ENCODE measurements at regions not wholly inside any gene's neighbourhood (a gene's known extent, or its start where the extent isn't known, plus 50 kb on each side); places are given as distances from the start of the nearest gene placed in this dataset.

DNA sequence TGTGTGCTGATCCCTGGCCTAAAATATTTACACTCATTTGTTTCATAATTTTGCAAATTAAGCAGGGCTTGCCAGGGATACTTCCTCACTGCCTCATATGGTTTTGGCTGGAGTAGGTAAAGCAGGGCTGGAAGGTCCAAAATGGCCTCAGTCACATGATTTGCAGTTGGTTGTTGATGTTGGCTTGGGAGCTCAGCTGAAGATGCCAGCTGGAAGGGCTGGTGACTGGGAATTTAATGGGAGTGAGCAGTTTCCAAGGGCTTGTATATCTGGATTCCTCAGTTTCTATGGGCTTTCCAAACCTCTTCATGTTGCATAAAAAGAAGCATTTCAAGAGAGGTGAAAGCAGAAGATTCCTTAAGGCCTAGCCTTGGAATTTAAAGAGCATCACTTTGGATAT, 729.3 kb downstream of the CDH18 start:
- H3K9me3 ChIP-seq (ENCODE audit: insufficient read depth in 2 of 2, low read depth in 1 of 2, low read length in 1 of 2): no peaks in the 10 kb centered on the region
- no peak overlapping the region for H4K8ac ChIP-seq (ENCODE audit: extremely low read depth, insufficient read depth, low read length)
- no peak overlapping the region for H2AK5ac ChIP-seq (ENCODE audit: low read depth, low read length)
- no peak overlapping the region for H3K4me2 ChIP-seq (ENCODE audit: insufficient read depth in 1 of 2, low read depth in 2 of 2, low read length in 2 of 2)
- H2BK5ac ChIP-seq (ENCODE audit: low read depth, low read length): no peak overlapping the region
- no peak for TF ChIP-seq BACH1 (IDR thresholded peaks at IDR 0.05; ENCODE audit: low read length)
- TF ChIP-seq, protein P1, sequence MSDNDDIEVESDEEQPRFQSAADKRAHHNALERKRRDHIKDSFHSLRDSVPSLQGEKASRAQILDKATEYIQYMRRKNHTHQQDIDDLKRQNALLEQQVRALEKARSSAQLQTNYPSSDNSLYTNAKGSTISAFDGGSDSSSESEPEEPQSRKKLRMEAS (IDR thresholded peaks at IDR 0.05): no peak
- no peak for TF ChIP-seq BCL11A (IDR thresholded peaks at IDR 0.05; ENCODE audit: low read depth in 2 of 2, low read length in 2 of 2)
- TF ChIP-seq, protein P2, sequence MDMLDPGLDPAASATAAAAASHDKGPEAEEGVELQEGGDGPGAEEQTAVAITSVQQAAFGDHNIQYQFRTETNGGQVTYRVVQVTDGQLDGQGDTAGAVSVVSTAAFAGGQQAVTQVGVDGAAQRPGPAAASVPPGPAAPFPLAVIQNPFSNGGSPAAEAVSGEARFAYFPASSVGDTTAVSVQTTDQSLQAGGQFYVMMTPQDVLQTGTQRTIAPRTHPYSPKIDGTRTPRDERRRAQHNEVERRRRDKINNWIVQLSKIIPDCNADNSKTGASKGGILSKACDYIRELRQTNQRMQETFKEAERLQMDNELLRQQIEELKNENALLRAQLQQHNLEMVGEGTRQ (IDR thresholded peaks at IDR 0.05; ENCODE audit: low read length): no peak
- TF ChIP-seq SAP30 (IDR thresholded peaks at IDR 0.05; ENCODE audit: insufficient read depth, insufficient replicate concordance, low read length): no peak
- no peaks in the 10 kb centered on the region for H4K20me1 ChIP-seq (replicated peaks in 1 of 2; ENCODE audit: control insufficient read depth in 1 of 2, insufficient read depth in 2 of 2, low read length in 2 of 2)
- no peaks in the 10 kb centered on the region for H3K79me2 ChIP-seq (ENCODE audit: control insufficient read depth in 1 of 2, insufficient read depth in 2 of 2, low read length in 2 of 2)
- H3K9ac ChIP-seq (replicated peaks in 1 of 4; ENCODE audit: extremely low read depth in 1 of 4, low read depth in 3 of 4, low read length in 3 of 4): no peak overlapping the region
- H4K91ac ChIP-seq (replicated peaks; ENCODE audit: insufficient read length, low read length): no peak overlapping the region
- no peak overlapping the region for H3K4ac ChIP-seq (replicated peaks; ENCODE audit: insufficient read length, low read depth, low read length)
- H2BK12ac ChIP-seq (ENCODE audit: low read depth, low read length): no peak overlapping the region
- no peak overlapping the region for H3K14ac ChIP-seq (ENCODE audit: insufficient read length)
- DNase-seq (ENCODE audit: low read depth in 1 of 2, low spot score in 2 of 2) (no peak), FAIRE-seq (no peak)
- no peak overlapping the region for H3K4me3 ChIP-seq (ENCODE audit: extremely low read depth in 1 of 4, insufficient read depth in 2 of 4, low read depth in 3 of 4, low read length in 4 of 4)
- H2BK120ac ChIP-seq (replicated peaks; ENCODE audit: low read depth, low read length): no peak overlapping the region
- no peak overlapping the region for H2BK20ac ChIP-seq (ENCODE audit: low read length)
- no peak overlapping the region for H3K27ac ChIP-seq (ENCODE audit: low read depth, low read length)
- no peak overlapping the region for H3K18ac ChIP-seq (ENCODE audit: extremely low read depth, low read length)
- no peak overlapping the region for H4K5ac ChIP-seq (ENCODE audit: insufficient read length, low read depth, low read length)
- no peak overlapping the region for H2BK15ac ChIP-seq (ENCODE audit: low read length)
- H3K36me3 ChIP-seq (ENCODE audit: control insufficient read depth in 2 of 4, insufficient read depth in 4 of 4, low read length in 3 of 4): no peaks in the 10 kb centered on the region
- H3K4me1 ChIP-seq (replicated peaks in 1 of 4; ENCODE audit: control insufficient read depth in 3 of 4, insufficient read depth in 4 of 4, low read length in 3 of 4): no peaks in the 10 kb centered on the region
- H3K23me2 ChIP-seq (ENCODE audit: low read depth, low read length): no peaks in the 10 kb centered on the region
- H2AFZ ChIP-seq (ENCODE audit: low read length): 0 out of 2 replicates have a peak overlapping the region, but pooled peaks have one; percentile 48
- H3K27me3 ChIP-seq (replicated peaks in 1 of 4; ENCODE audit: control insufficient read depth in 3 of 4, extremely low read depth in 1 of 4, insufficient read depth in 3 of 4, low read length in 3 of 4): no peaks in the 10 kb centered on the region
- POLR2A ChIA-PET (ENCODE audit: partially characterized antibody): no interaction called here
- CTCF ChIA-PET (ENCODE audit: partially characterized antibody): no interaction called here
- H3K56ac ChIP-seq (replicated peaks; ENCODE audit: insufficient read length, low read depth, low read length): no peak overlapping the region
- no peaks in the 10 kb centered on the region for H3K79me1 ChIP-seq (ENCODE audit: low read depth, low read length)
- no peak overlapping the region for H3K23ac ChIP-seq (ENCODE audit: insufficient read length)

Measured in H1 (cell line).